GM13976 (cell line): ENCODE measurements at regions not wholly inside any gene's neighbourhood (a gene's known extent, or its start where the extent isn't known, plus 50 kb on each side); places are given as distances from the start of the nearest gene placed in this dataset.

Experiments used
- DNase-seq: peaks from one replicate; pipeline ENCODE4 v3.0.0; 2012; ENCODE audit warnings: low spot score
- in situ Hi-C: fragments of 300-500 bp; cut with MboI; formaldehyde crosslinking; loops from one replicate; pipeline ENCODE4 v1.12.0; 2022; ENCODE audit warnings: low sequenced_read_pairs, mixed read lengths, inconsistent platforms; ENCODE audit not compliant: unreplicated experiment
- TF ChIP-seq, protein P1 (sequence below): IDR thresholded peaks from 2 replicates; pipeline ENCODE4 v1.5.1; 2012; ENCODE audit warnings: borderline replicate concordance, mild to moderate bottlenecking; ENCODE audit not compliant: insufficient read depth; ENCODE audit errors: extremely low read depth, missing control alignments, control extremely low read depth

DNA sequence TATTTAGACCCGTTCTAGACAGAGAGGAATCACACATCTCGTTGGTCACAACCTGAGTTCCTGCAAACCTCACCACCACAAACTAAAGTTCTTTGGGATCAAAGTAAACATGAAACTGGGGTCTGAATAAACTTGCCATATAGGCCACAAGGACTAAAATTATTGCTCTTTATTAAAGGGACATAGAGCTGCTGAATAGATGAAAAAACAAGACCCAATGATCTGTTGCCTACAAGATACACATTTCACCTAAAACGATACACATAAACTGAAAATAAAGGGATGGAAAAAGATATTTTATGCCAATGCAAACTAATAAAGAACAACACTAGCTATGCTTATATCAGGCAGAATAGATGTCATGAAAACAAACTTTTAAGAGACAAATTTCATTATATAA is 623.0 kb downstream of the TBC1D32 start:
- TF ChIP-seq, protein P1, sequence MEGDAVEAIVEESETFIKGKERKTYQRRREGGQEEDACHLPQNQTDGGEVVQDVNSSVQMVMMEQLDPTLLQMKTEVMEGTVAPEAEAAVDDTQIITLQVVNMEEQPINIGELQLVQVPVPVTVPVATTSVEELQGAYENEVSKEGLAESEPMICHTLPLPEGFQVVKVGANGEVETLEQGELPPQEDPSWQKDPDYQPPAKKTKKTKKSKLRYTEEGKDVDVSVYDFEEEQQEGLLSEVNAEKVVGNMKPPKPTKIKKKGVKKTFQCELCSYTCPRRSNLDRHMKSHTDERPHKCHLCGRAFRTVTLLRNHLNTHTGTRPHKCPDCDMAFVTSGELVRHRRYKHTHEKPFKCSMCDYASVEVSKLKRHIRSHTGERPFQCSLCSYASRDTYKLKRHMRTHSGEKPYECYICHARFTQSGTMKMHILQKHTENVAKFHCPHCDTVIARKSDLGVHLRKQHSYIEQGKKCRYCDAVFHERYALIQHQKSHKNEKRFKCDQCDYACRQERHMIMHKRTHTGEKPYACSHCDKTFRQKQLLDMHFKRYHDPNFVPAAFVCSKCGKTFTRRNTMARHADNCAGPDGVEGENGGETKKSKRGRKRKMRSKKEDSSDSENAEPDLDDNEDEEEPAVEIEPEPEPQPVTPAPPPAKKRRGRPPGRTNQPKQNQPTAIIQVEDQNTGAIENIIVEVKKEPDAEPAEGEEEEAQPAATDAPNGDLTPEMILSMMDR = no peak
- in situ Hi-C loops = no loop called here
- DNase-seq = no peak

DNA sequence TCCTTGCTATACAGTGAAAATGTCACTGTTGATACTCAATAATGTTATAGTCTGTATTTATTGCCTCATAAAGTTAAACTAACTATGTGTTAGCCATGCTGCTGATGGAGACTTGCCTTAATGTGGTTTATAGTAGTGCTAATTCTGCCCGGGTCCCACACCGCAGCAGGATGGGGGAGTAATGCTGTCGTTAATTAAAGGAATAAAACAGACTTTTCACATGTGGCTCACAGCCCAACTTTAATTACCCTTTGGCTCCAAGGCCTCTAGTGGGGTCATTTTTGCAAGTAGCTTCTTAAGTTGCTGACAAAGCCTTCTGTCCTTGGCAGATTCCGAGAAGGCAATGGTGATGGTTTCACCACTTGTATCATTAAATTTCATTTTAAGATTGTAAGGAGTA is 634.3 kb downstream of the TBC1D32 start:
- TF ChIP-seq, protein P1 = no peak
- DNase-seq = no peak
- in situ Hi-C loops = no loop called here

DNA sequence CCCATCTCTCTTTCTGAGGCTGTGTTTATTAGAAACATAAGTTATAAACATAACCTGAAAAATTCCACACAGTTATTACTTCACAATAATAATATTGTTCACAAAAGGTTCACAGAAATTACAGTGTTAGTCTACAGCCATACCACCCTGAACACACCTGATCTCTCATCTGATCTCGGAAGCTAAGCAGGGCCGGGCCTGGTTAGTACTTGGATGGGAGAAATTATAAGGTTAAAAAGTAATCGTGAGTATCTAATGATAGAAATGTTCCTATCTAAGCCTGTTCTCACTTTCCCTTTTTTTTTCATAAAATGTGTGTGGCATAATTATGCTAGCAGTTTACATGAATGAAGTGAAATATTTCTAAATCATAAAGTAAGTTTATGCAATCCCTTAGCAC is 647.8 kb downstream of the TBC1D32 start:
- DNase-seq = no peak
- TF ChIP-seq, protein P1 = no peak
- in situ Hi-C loops = no loop called here

DNA sequence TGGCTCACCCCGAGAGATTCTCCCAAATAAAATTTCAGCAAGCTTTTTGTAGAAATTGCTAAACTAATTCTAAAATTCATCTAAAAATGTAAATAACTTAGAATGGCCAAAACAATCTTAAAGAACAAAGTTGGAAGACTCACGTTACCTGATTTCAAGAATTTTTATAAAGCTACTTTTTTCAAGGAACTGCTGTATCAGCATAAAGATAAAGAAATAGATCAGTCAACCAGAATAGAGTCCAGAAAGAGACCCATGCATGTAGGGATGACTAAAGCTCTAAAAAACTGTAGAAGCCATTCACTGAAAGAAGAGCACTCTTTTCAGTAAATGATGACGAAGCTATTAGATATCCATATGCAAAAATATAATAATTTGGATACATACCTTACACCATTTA is 652.1 kb downstream of the TBC1D32 start:
- in situ Hi-C loops = no loop called here
- DNase-seq = no peak
- TF ChIP-seq, protein P1 = no peak

GRCh38 chr6:120681204-120681603 is 653.1 kb downstream of the TBC1D32 start:
- TF ChIP-seq, protein P1 = no peak
- in situ Hi-C loops = no loop called here
- no peak for DNase-seq

GRCh38 chr6:120675886-120676285 is 658.4 kb downstream of the TBC1D32 start:
- TF ChIP-seq, protein P1 = no peak
- in situ Hi-C loops = no loop called here
- no peak for DNase-seq

DNA sequence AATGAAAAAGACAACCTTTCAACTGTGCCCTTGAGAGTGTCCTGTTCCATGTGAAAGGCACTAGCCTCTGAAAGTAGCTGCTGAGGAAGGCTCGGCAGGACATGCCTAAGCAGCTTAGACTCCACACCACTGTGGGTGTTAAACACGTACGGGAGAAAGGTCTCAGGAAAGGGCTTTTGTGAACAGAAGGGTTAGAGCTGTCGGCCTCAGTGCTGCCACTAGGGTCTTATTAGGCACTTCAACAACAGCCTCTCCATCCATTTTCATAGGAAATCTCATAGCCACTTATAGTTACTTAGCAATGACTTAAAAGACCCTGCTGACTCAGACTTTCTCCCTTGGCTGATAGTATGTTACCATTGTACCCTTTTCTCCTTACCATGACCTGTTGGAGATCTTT is 662.8 kb downstream of the TBC1D32 start:
- DNase-seq = no peak
- in situ Hi-C loops = no loop called here
- TF ChIP-seq, protein P1 = no peak
